Glutamatergic neuron (in vitro differentiated cells): ENCODE measurements at regions not wholly inside any gene's neighbourhood (a gene's known extent, or its start where the extent isn't known, plus 50 kb on each side); places are given as distances from the start of the nearest gene placed in this dataset.

Experiments
- DNase-seq: peaks from one replicate; pipeline ENCODE4 v3.0.0; 2022
- H3K27ac Mint-ChIP-seq: one replicate; pipeline ENCODE4 v1.8.0; 2020; ENCODE audit warnings: mild to moderate bottlenecking, mixed read lengths, inconsistent platforms; ENCODE audit not compliant: unreplicated experiment
- H3K27me3 Mint-ChIP-seq: one replicate; pipeline ENCODE4 v1.8.0; 2020; ENCODE audit warnings: mild to moderate bottlenecking, moderate library complexity, mixed read lengths, inconsistent platforms; ENCODE audit not compliant: unreplicated experiment
- H3K36me3 Mint-ChIP-seq: one replicate; pipeline ENCODE4 v1.8.0; 2020; ENCODE audit warnings: mild to moderate bottlenecking, mixed read lengths, inconsistent platforms; ENCODE audit not compliant: unreplicated experiment
- H3K4me1 Mint-ChIP-seq: one replicate; pipeline ENCODE4 v1.8.0; 2020; ENCODE audit warnings: mild to moderate bottlenecking, low read depth, mixed read lengths, inconsistent platforms; ENCODE audit not compliant: unreplicated experiment
- H3K4me3 Mint-ChIP-seq: one replicate; pipeline ENCODE4 v1.8.0; 2020; ENCODE audit warnings: mild to moderate bottlenecking, mixed read lengths, inconsistent platforms; ENCODE audit not compliant: unreplicated experiment
- H3K9me3 Mint-ChIP-seq: one replicate; pipeline ENCODE4 v1.8.0; 2020; ENCODE audit warnings: mild to moderate bottlenecking, moderate library complexity, mixed read lengths, inconsistent platforms; ENCODE audit not compliant: unreplicated experiment
- CTCF ChIP-seq: fragments of 200-600 bp; sonication (generic); IDR thresholded peaks from one replicate; pipeline ENCODE4 v1.5.0; 2021; ENCODE audit not compliant: partially characterized antibody, unreplicated experiment

GRCh38 chr1:34648501-34648900 is 106.3 kb upstream of the GJB5 start:
- H3K27me3 Mint-ChIP-seq = peaks cover 1% of the 10 kb centered on the region
- H3K4me1 Mint-ChIP-seq = peaks cover 9% of the 10 kb centered on the region
- H3K27ac Mint-ChIP-seq = no peak overlapping the region
- no peak for DNase-seq
- TF ChIP-seq CTCF = no peak
- H3K9me3 Mint-ChIP-seq = peaks cover 1% of the 10 kb centered on the region
- no peak overlapping the region for H3K4me3 Mint-ChIP-seq
- H3K36me3 Mint-ChIP-seq = peaks cover 7% of the 10 kb centered on the region

GRCh38 chr1:34650090-34650489 is 104.8 kb upstream of the GJB5 start:
- Mint-ChIP-seq H3K9me3 (peaks cover 1% of the 10 kb centered on the region), H3K36me3 (peaks cover 7% of the 10 kb centered on the region), H3K4me3 (no peak overlapping the region), H3K4me1 (peaks cover 9% of the 10 kb centered on the region), H3K27ac (no peak overlapping the region), H3K27me3 (peaks cover 1% of the 10 kb centered on the region)
- TF ChIP-seq CTCF = no peak
- no peak for DNase-seq

GRCh38 chr1:34650800-34651199 is 104.0 kb upstream of the GJB5 start:
- H3K27me3 Mint-ChIP-seq = peaks cover 1% of the 10 kb centered on the region

GRCh38 chr1:34653110-34653509 is 101.7 kb upstream of the GJB5 start:
- no peak overlapping the region for H3K27ac Mint-ChIP-seq
- H3K9me3 Mint-ChIP-seq = peaks cover 1% of the 10 kb centered on the region
- H3K4me3 Mint-ChIP-seq = no peak overlapping the region
- no peak for TF ChIP-seq CTCF
- peaks cover 1% of the 10 kb centered on the region for H3K27me3 Mint-ChIP-seq
- no peaks in the 10 kb centered on the region for H3K4me1 Mint-ChIP-seq
- peaks cover 7% of the 10 kb centered on the region for H3K36me3 Mint-ChIP-seq
- no peak for DNase-seq

More at GRCh38 chr1:34650800-34651199, 104.0 kb upstream of the GJB5 start:
- Mint-ChIP-seq H3K36me3 (peaks cover 7% of the 10 kb centered on the region), H3K4me1 (peaks cover 9% of the 10 kb centered on the region), H3K27ac (no peak overlapping the region), H3K4me3 (no peak overlapping the region), H3K9me3 (peaks cover 1% of the 10 kb centered on the region)
- no peak for DNase-seq
- TF ChIP-seq CTCF = no peak

- Mint-ChIP-seq H3K27me3 (peaks cover 1% of the 10 kb centered on the region), H3K4me1 (no peaks in the 10 kb centered on the region), H3K9me3 (peaks cover 1% of the 10 kb centered on the region), H3K27ac (no peak overlapping the region), H3K4me3 (no peak overlapping the region), H3K36me3 (peaks cover 7% of the 10 kb centered on the region)
- no peak for DNase-seq
- no peak for TF ChIP-seq CTCF
Observed at GRCh38 chr1:34655206-34655874, 99.5 kb upstream of the GJB5 start.
